ENCODE measurements at regions not wholly inside any gene's neighbourhood (a gene's known extent, or its start where the extent isn't known, plus 50 kb on each side); places are given as distances from the start of the nearest gene placed in this dataset.

DNA sequence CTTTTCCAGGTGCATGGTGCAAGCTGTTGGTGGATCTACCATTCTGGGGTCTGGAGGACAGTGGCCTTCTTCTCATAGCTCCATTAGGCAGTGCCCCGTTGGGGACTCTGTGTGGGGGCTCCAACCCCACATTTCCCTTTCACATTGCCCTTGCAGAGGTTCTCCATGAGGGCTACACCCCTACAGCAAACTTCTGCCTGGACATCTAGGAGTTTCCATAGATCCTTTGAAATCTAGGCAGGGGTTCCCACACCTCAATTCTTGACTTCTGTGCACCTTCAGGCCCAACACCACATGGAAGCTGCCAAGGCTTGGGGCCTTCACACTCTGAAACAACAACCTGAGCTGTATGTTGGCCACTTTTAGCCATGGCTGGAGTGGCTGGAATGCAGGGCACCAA, 282.8 kb upstream of the SASH1 start (continued):
- no peak for TF ChIP-seq POLR2A (IDR thresholded peaks at IDR 0.05; ENCODE audit: control extremely low read depth in 1 of 2, low read depth in 2 of 2, low read length in 2 of 2)
- TF ChIP-seq, protein P1, sequence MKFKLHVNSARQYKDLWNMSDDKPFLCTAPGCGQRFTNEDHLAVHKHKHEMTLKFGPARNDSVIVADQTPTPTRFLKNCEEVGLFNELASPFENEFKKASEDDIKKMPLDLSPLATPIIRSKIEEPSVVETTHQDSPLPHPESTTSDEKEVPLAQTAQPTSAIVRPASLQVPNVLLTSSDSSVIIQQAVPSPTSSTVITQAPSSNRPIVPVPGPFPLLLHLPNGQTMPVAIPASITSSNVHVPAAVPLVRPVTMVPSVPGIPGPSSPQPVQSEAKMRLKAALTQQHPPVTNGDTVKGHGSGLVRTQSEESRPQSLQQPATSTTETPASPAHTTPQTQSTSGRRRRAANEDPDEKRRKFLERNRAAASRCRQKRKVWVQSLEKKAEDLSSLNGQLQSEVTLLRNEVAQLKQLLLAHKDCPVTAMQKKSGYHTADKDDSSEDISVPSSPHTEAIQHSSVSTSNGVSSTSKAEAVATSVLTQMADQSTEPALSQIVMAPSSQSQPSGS (IDR thresholded peaks at IDR 0.05; ENCODE audit: low read length) = no peak
- no peak for TF ChIP-seq JUN (IDR thresholded peaks at IDR 0.05; ENCODE audit: low read depth, low read length)
- TF ChIP-seq TEAD4 (IDR thresholded peaks at IDR 0.05; ENCODE audit: low read depth, low read length) = no peak
- no peak for TF ChIP-seq JUND (IDR thresholded peaks at IDR 0.05; ENCODE audit: low read length)
- no peak for TF ChIP-seq NRF1 (IDR thresholded peaks at IDR 0.05; ENCODE audit: low read depth, low read length)
- no peak for TF ChIP-seq CHD2 (IDR thresholded peaks at IDR 0.05; ENCODE audit: low read length)
- TF ChIP-seq SIX5 (IDR thresholded peaks at IDR 0.05; ENCODE audit: low read depth, low read length) = no peak

All from H1 (cell line).